GM23338 (cell line): ENCODE measurements at regions not wholly inside any gene's neighbourhood (a gene's known extent, or its start where the extent isn't known, plus 50 kb on each side); places are given as distances from the start of the nearest gene placed in this dataset.

ENCODE experiments used
- ATAC-seq: fragments of 200-7000 bp; cut with Tn5 transposase; 3 replicates; pipeline ENCODE4 v1.9.1; 2020
- DNase-seq: peaks from one replicate; pipeline ENCODE4 v3.0.0-alpha.2; 2015; ENCODE audit warnings: low spot score
- H2AFZ ChIP-seq: fragments of 200-600 bp; sonication (generic); 2 replicates; pipeline ENCODE4 v1.8.0; 2016; ENCODE audit warnings: antibody characterized with exemption, mild to moderate bottlenecking, moderate library complexity
- H3F3A ChIP-seq: fragments of 200-600 bp; sonication (generic); replicated peaks from 2 replicates; pipeline ENCODE4 v1.8.0; 2017; ENCODE audit warnings: antibody characterized with exemption, mixed run types, low read depth
- H3K27ac ChIP-seq: fragments of 200-600 bp; sonication (generic); 2 replicates; pipeline ENCODE4 v1.6.1; 2016; ENCODE audit warnings: low read depth
- H3K27me3 ChIP-seq: fragments of 200-600 bp; sonication (generic); 2 replicates; pipeline ENCODE4 v1.8.0; 2016; ENCODE audit warnings: mild to moderate bottlenecking, mixed run types, moderate library complexity; ENCODE audit not compliant: insufficient read depth
- H3K36me3 ChIP-seq: fragments of 200-600 bp; sonication (generic); 2 replicates; pipeline ENCODE4 v1.8.0; 2016; ENCODE audit warnings: mild to moderate bottlenecking; ENCODE audit not compliant: insufficient read depth
- H3K4me1 ChIP-seq: fragments of 200-600 bp; sonication (generic); 2 replicates; pipeline ENCODE4 v1.8.0; 2016; ENCODE audit warnings: mild to moderate bottlenecking, moderate library complexity; ENCODE audit not compliant: insufficient read depth
- H3K4me2 ChIP-seq: fragments of 200-600 bp; sonication (generic); 2 replicates; pipeline ENCODE4 v1.7.1; 2017; ENCODE audit warnings: mixed run types
- H3K4me3 ChIP-seq: fragments of 200-600 bp; sonication (generic); 2 replicates; pipeline ENCODE4 v1.6.1; 2016; ENCODE audit warnings: mixed run types
- H3K79me2 ChIP-seq: fragments of 200-600 bp; sonication (generic); replicated peaks from 2 replicates; pipeline ENCODE4 v1.8.0; 2017; ENCODE audit warnings: mild to moderate bottlenecking; ENCODE audit not compliant: insufficient read depth
- H3K9me2 ChIP-seq: fragments of 200-600 bp; sonication (generic); 2 replicates; pipeline ENCODE4 v1.8.0; 2017; ENCODE audit not compliant: insufficient read depth
- H4K20me1 ChIP-seq: fragments of 200-600 bp; sonication (generic); replicated peaks from 2 replicates; pipeline ENCODE4 v1.8.0; 2017; ENCODE audit warnings: mild to moderate bottlenecking; ENCODE audit not compliant: insufficient read depth
- H3K27ac Mint-ChIP-seq: 2 replicates; pipeline ENCODE4 v1.8.0; 2020; ENCODE audit warnings: inconsistent platforms, mild to moderate bottlenecking, moderate library complexity, mixed read lengths
- H3K27me3 Mint-ChIP-seq: 3 replicates; pipeline ENCODE4 v1.8.0; 2022; ENCODE audit warnings: low read depth, mild to moderate bottlenecking, moderate library complexity, mixed read lengths, inconsistent platforms; ENCODE audit not compliant: insufficient read depth, poor library complexity
- H3K36me3 Mint-ChIP-seq: 3 replicates; pipeline ENCODE4 v1.8.0; 2021; ENCODE audit warnings: low read depth, mild to moderate bottlenecking, inconsistent platforms, moderate library complexity, mixed read lengths
- H3K4me1 Mint-ChIP-seq: 3 replicates; pipeline ENCODE4 v1.8.0; 2020; ENCODE audit warnings: mild to moderate bottlenecking, inconsistent platforms, mixed read lengths
- H3K4me3 Mint-ChIP-seq: 3 replicates; pipeline ENCODE4 v1.8.0; 2021; ENCODE audit warnings: moderate library complexity, mild to moderate bottlenecking, inconsistent platforms, mixed read lengths
- H3K9me3 Mint-ChIP-seq: 3 replicates; pipeline ENCODE4 v1.8.0; 2020; ENCODE audit warnings: moderate library complexity, mild to moderate bottlenecking, inconsistent platforms, mixed read lengths
- CREB1 ChIP-seq: fragments of 250-450 bp; sonication (Bioruptor Pico); IDR thresholded peaks from 2 replicates; pipeline ENCODE4 v1.5.0; 2020; ENCODE audit warnings: low read depth, mild to moderate bottlenecking, moderate library complexity
- CTCF ChIP-seq, 2 experiments: fragments of 200-600 bp in 1 of 2; sonication (generic) in 1 of 2; conservative IDR thresholded peaks; 2 replicates each; pipeline versions ENCODE4 v1.5.1 to v1.6.1; 2016 to 2017; ENCODE audit warnings: antibody characterized with exemption in 2 of 2, low read depth in 2 of 2, mild to moderate bottlenecking in 2 of 2, moderate library complexity in 1 of 2
- EZH2 ChIP-seq: fragments of 200-600 bp; sonication (generic); IDR thresholded peaks from one replicate; pipeline ENCODE4 v1.8.0; 2017; ENCODE audit warnings: antibody characterized with exemption, mild to moderate bottlenecking, low read depth; ENCODE audit not compliant: unreplicated experiment
- EZH2phosphoT487 ChIP-seq: fragments of 200-600 bp; sonication (generic); IDR thresholded peaks from one replicate; pipeline ENCODE4 v1.8.1; 2018; ENCODE audit warnings: antibody characterized with exemption; ENCODE audit not compliant: unreplicated experiment
- JUNB ChIP-seq: IDR thresholded peaks from one replicate; pipeline ENCODE4 v1.6.1; 2016; ENCODE audit warnings: antibody characterized with exemption; ENCODE audit not compliant: unreplicated experiment
- NANOG ChIP-seq: IDR thresholded peaks from 2 replicates; pipeline ENCODE4 v1.6.1; 2016; ENCODE audit warnings: antibody characterized with exemption, borderline replicate concordance
- POLR2AphosphoS5 ChIP-seq: IDR thresholded peaks from 2 replicates; pipeline ENCODE4 v1.6.1; 2016; ENCODE audit warnings: antibody characterized with exemption, low read depth
- REST ChIP-seq: IDR thresholded peaks from one replicate; pipeline ENCODE4 v1.6.1; 2018; ENCODE audit warnings: antibody characterized with exemption; ENCODE audit not compliant: unreplicated experiment
- STAT1 ChIP-seq: IDR thresholded peaks from one replicate; pipeline ENCODE4 v1.6.1; 2016; ENCODE audit warnings: antibody characterized with exemption; ENCODE audit not compliant: unreplicated experiment
- ZNF331 ChIP-seq: fragments of 250-450 bp; sonication (Bioruptor Pico); IDR thresholded peaks from 2 replicates; pipeline ENCODE4 v1.5.0; 2020; ENCODE audit warnings: low read depth, mild to moderate bottlenecking, moderate library complexity
- ZNF462 ChIP-seq: fragments of 250-450 bp; sonication (Bioruptor Pico); IDR thresholded peaks from 2 replicates; pipeline ENCODE4 v1.5.0; 2020; ENCODE audit warnings: mild to moderate bottlenecking, moderate library complexity
- TF ChIP-seq, protein P1 (sequence below): IDR thresholded peaks from 2 replicates; pipeline ENCODE4 v1.6.1; 2016; ENCODE audit warnings: antibody characterized with exemption

GRCh38 chr13:76439546-76439945 lies 446.7 kb downstream of the KCTD12 start:
- H3K4me3 ChIP-seq = no peak overlapping the region
- no peak overlapping the region for H2AFZ ChIP-seq
- no peak for DNase-seq
- ATAC-seq = no peak
- H3K4me1 Mint-ChIP-seq = no peaks in the 10 kb centered on the region
- no peak overlapping the region for H3K27ac Mint-ChIP-seq
- no peak overlapping the region for H3K27ac ChIP-seq
- no peak overlapping the region for H3K4me3 Mint-ChIP-seq
- peaks cover 4% of the 10 kb centered on the region; the same call in 1 of the 3 replicates for H3K9me3 Mint-ChIP-seq
- no peaks in the 10 kb centered on the region for H3K36me3 Mint-ChIP-seq
- no peaks in the 10 kb centered on the region; the same call in 1 of the 2 replicates for H3K9me2 ChIP-seq
- no peaks in the 10 kb centered on the region for H3K27me3 Mint-ChIP-seq
- H3K27me3 ChIP-seq = no peaks in the 10 kb centered on the region
- TF ChIP-seq ZNF331 (CRISPR knock-in tag) (no peak), CTCF (conservative IDR thresholded peaks at IDR 0.05; ENCODE audit: low read depth in 2 of 2) (no peak), POLR2AphosphoS5 (no peak), REST (no peak), JUNB (no peak), CREB1 (CRISPR knock-in tag) (no peak), ZNF462 (CRISPR knock-in tag) (no peak), NANOG (no peak), EZH2phosphoT487 (no peak), EZH2 (no peak), STAT1 (no peak)
- TF ChIP-seq, protein P1, sequence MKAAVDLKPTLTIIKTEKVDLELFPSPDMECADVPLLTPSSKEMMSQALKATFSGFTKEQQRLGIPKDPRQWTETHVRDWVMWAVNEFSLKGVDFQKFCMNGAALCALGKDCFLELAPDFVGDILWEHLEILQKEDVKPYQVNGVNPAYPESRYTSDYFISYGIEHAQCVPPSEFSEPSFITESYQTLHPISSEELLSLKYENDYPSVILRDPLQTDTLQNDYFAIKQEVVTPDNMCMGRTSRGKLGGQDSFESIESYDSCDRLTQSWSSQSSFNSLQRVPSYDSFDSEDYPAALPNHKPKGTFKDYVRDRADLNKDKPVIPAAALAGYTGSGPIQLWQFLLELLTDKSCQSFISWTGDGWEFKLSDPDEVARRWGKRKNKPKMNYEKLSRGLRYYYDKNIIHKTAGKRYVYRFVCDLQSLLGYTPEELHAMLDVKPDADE = no peak
- H3K4me1 ChIP-seq = no peaks in the 10 kb centered on the region
- no peaks in the 10 kb centered on the region for H3F3A ChIP-seq
- no peaks in the 10 kb centered on the region for H4K20me1 ChIP-seq
- H3K79me2 ChIP-seq = no peaks in the 10 kb centered on the region
- no peak overlapping the region for H3K4me2 ChIP-seq
- no peaks in the 10 kb centered on the region for H3K36me3 ChIP-seq
